Parathyroid adenoma (tissue), 2 donors: ENCODE measurements at regions not wholly inside any gene's neighbourhood (a gene's known extent, or its start where the extent isn't known, plus 50 kb on each side); places are given as distances from the start of the nearest gene placed in this dataset.

Experiments
- H2AFZ ChIP-seq: fragments of 300-600 bp; sonication (generic); one replicate; pipeline ENCODE4 v1.7.0; 2017; ENCODE audit warnings: antibody characterized with exemption, mild to moderate bottlenecking
- H3K27ac ChIP-seq: fragments of 300-600 bp; sonication (generic); one replicate; pipeline ENCODE4 v1.7.0; 2017
- H3K27me3 ChIP-seq: fragments of 300-600 bp; sonication (generic); one replicate; pipeline ENCODE4 v1.7.0; 2017; ENCODE audit warnings: low read length; ENCODE audit not compliant: control insufficient read depth, insufficient read depth
- H3K36me3 ChIP-seq: fragments of 300-600 bp; sonication (generic); one replicate; pipeline ENCODE4 v1.7.0; 2017; ENCODE audit warnings: low read length; ENCODE audit not compliant: control insufficient read depth, insufficient read depth
- H3K4me1 ChIP-seq: fragments of 300-600 bp; sonication (generic); one replicate; pipeline ENCODE4 v1.7.0; 2017; ENCODE audit warnings: control low read depth
- H3K4me2 ChIP-seq: fragments of 300-600 bp; sonication (generic); one replicate; pipeline ENCODE4 v1.7.0; 2017; ENCODE audit warnings: low read length
- H3K4me3 ChIP-seq: fragments of 300-600 bp; sonication (generic); one replicate; pipeline ENCODE4 v1.7.0; 2017; ENCODE audit warnings: low read depth, low read length
- H3K79me2 ChIP-seq: fragments of 300-600 bp; sonication (generic); one replicate; pipeline ENCODE4 v1.7.0; 2017; ENCODE audit warnings: control low read depth
- H3K9ac ChIP-seq: fragments of 300-600 bp; sonication (generic); one replicate; pipeline ENCODE4 v1.7.0; 2017; ENCODE audit warnings: mild to moderate bottlenecking
- H3K9me3 ChIP-seq: fragments of 300-600 bp; sonication (generic); one replicate; pipeline ENCODE4 v1.7.0; 2017; ENCODE audit warnings: low read length; ENCODE audit not compliant: control insufficient read depth
- TF ChIP-seq, protein P1 (sequence below): fragments of 300-600 bp; sonication (generic); IDR thresholded peaks from one replicate; pipeline ENCODE4 v1.7.0; 2017; ENCODE audit warnings: antibody characterized with exemption, mild to moderate bottlenecking
- donor health status: primary hyperparathyroidism.

DNA sequence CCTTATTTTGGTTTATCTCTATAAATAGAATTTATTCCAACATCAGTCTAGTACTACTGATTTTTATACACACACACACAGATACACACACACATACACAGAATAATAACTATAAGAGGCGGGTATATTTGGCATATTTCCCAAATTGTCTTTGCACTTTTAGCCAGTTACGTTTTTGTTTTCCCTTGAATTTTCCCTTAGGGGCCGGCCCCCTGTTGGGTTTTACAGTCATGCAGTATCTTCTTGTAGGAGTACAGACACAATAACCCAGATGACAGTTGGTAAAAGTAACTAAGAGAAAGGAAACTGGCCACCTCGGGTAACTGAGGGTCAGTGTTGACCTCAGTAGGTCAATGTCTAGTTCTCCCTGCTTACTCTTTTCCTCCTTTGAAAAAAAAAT, 50.9 kb downstream of the DISP1 start:
- Histone ChIP-seq H3K36me3 (no peaks in the 10 kb centered on the region), H3K4me2 (no peak overlapping the region), H3K4me3 (no peak overlapping the region), H3K27me3 (no peaks in the 10 kb centered on the region), H3K9me3 (no peaks in the 10 kb centered on the region), H3K9ac (no peak overlapping the region), H3K4me1 (no peaks in the 10 kb centered on the region), H2AFZ (no peak overlapping the region), H3K79me2 (no peaks in the 10 kb centered on the region), H3K27ac (no peak overlapping the region)
- TF ChIP-seq, protein P1, sequence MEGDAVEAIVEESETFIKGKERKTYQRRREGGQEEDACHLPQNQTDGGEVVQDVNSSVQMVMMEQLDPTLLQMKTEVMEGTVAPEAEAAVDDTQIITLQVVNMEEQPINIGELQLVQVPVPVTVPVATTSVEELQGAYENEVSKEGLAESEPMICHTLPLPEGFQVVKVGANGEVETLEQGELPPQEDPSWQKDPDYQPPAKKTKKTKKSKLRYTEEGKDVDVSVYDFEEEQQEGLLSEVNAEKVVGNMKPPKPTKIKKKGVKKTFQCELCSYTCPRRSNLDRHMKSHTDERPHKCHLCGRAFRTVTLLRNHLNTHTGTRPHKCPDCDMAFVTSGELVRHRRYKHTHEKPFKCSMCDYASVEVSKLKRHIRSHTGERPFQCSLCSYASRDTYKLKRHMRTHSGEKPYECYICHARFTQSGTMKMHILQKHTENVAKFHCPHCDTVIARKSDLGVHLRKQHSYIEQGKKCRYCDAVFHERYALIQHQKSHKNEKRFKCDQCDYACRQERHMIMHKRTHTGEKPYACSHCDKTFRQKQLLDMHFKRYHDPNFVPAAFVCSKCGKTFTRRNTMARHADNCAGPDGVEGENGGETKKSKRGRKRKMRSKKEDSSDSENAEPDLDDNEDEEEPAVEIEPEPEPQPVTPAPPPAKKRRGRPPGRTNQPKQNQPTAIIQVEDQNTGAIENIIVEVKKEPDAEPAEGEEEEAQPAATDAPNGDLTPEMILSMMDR: no peak

DNA sequence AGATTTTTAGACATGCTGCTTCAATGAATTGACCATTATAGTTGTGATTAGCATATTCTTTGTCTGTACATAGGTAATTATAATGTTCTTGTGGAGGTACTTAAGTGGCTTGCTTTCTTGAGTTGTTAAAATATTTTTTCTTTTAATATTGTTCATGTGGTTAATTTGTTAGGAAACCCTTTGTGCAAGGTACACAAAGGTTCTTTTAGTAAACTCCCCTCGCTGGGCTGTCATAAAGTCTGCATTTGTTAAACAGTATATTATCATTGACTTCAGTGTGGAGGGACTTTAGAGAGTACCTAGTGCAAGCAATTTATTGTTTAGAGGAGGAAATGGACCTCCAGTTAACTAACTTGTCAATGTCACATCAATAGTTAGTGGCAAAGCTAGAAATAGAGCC, 52.5 kb downstream of the DISP1 start:
- Histone ChIP-seq H3K4me2 (no peak overlapping the region), H3K4me1 (no peaks in the 10 kb centered on the region), H3K79me2 (no peaks in the 10 kb centered on the region), H2AFZ (no peak overlapping the region), H3K36me3 (no peaks in the 10 kb centered on the region), H3K9me3 (no peaks in the 10 kb centered on the region), H3K27ac (no peak overlapping the region), H3K9ac (no peak overlapping the region), H3K27me3 (no peaks in the 10 kb centered on the region), H3K4me3 (no peak overlapping the region)
- TF ChIP-seq, protein P1: no peak

DNA sequence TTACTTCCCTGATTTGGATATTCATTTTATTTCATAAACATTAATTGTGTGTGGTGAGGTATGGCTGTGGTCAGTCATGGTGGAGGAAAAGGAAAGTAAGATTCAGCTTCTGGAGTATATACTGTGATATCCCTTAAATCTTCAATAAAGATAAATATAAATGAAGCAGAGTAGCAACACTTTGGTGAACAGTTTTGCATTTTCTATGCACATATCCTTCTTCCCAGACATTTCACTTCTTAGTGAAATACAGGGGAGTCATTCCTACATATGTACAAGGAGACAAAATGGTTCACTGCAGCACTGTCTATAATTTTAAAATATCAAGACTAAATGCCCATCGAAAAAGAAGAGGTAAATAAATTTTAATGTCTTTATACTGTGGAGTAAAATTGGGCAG, 61.3 kb downstream of the DISP1 start:
- Histone ChIP-seq H3K27me3 (no peaks in the 10 kb centered on the region), H3K27ac (no peak overlapping the region), H3K4me2 (no peak overlapping the region), H3K9me3 (no peaks in the 10 kb centered on the region), H3K4me1 (no peaks in the 10 kb centered on the region), H3K9ac (no peak overlapping the region), H2AFZ (no peak overlapping the region), H3K4me3 (no peak overlapping the region), H3K79me2 (no peaks in the 10 kb centered on the region), H3K36me3 (no peaks in the 10 kb centered on the region)
- TF ChIP-seq, protein P1: no peak

DNA sequence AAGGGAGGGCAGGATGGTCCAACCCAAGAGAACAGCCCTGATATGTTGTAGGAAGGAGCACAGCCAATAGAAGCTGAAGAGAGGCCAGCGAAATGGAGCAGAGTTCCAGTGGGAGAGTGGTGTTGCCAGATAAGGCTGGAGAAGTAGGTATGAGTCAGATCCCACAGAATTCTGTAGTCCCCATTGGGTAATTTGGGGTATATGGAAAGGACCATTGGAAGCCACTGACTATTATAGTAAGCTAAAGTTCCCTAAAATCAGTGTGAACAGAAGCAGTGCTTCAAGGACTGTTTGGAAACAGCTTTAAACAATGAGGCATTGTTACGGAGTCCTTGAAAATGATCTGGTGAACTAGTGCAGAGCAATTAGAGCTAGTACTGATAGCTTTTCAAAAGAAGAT, 63.0 kb downstream of the DISP1 start:
- no peaks in the 10 kb centered on the region for H3K4me1 ChIP-seq
- TF ChIP-seq, protein P1: no peak
- no peak overlapping the region for H3K4me2 ChIP-seq
- no peak overlapping the region for H2AFZ ChIP-seq
- H3K9me3 ChIP-seq: no peaks in the 10 kb centered on the region
- no peaks in the 10 kb centered on the region for H3K36me3 ChIP-seq
- no peaks in the 10 kb centered on the region for H3K27me3 ChIP-seq
- H3K27ac ChIP-seq: no peak overlapping the region
- no peak overlapping the region for H3K4me3 ChIP-seq
- H3K9ac ChIP-seq: no peak overlapping the region
- H3K79me2 ChIP-seq: no peaks in the 10 kb centered on the region

DNA sequence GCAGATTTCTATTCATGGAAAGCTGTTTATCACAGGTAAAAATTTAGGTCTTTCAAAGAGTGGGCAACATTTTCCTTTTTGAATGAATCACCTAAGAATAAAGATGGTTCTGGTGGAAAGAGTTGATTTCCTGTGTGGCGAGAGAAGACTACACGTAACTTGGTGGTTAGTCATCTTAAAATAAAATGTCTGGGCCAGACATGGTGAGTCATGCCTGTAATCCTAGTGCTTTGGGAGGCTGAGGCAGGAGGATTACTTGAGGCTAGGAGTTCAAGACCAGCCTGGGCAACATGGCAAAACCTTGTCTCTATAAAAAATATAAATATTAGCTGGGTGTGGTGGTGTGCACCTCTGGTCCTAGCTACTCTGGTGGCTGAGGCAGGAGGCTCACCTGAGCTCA, 65.7 kb downstream of the DISP1 start:
- Histone ChIP-seq H3K79me2 (no peaks in the 10 kb centered on the region), H3K4me2 (no peak overlapping the region)

More for the DNA sequence above, 65.7 kb downstream of the DISP1 start:
- Histone ChIP-seq H3K27me3 (no peaks in the 10 kb centered on the region), H3K9ac (no peak overlapping the region), H3K36me3 (no peaks in the 10 kb centered on the region), H2AFZ (no peak overlapping the region), H3K27ac (no peak overlapping the region), H3K9me3 (no peaks in the 10 kb centered on the region), H3K4me3 (no peak overlapping the region), H3K4me1 (no peaks in the 10 kb centered on the region)
- TF ChIP-seq, protein P1: no peak
